Right cardiac atrium (tissue), 5 donors: ENCODE measurements at regions not wholly inside any gene's neighbourhood (a gene's known extent, or its start where the extent isn't known, plus 50 kb on each side); places are given as distances from the start of the nearest gene placed in this dataset.
"Not testable (repeated sequence)": the region's sequence is repeated elsewhere in the genome, so short reads cannot be mapped to it uniquely, and the experiment has no call there.

Experiments used
- ATAC-seq, 2 donors: fragments of 200-7000 bp; cut with Tn5 transposase; one replicate each; pipeline versions ENCODE4 v1.8.0 to v1.9.1; 2020; ENCODE audit warnings: moderate library complexity in 2 of 2, mild to moderate bottlenecking in 1 of 2
- DNase-seq, 3 donors: peaks; one replicate each; pipeline ENCODE4 v3.0.0-alpha.2; 2020
- H3K27ac ChIP-seq: one replicate; pipeline ENCODE4 v1.5.1; 2013; ENCODE audit warnings: mild to moderate bottlenecking, low read length, control low read depth, moderate library complexity
- H3K27me3 ChIP-seq: one replicate; pipeline ENCODE4 v1.6.1; 2013; ENCODE audit not compliant: control insufficient read depth, insufficient read depth
- H3K4me1 ChIP-seq: one replicate; pipeline ENCODE4 v1.6.1; 2013; ENCODE audit warnings: low read length; ENCODE audit not compliant: control insufficient read depth, insufficient read depth
- H3K4me3 ChIP-seq: one replicate; pipeline ENCODE4 v1.5.1; 2013; ENCODE audit warnings: low read length, control low read depth
- H3K9me3 ChIP-seq: one replicate; pipeline ENCODE4 v1.6.1; 2013; ENCODE audit warnings: low read length; ENCODE audit not compliant: control insufficient read depth
- WGBS: extraction: QIAGEN DNeasy Blood & Tissue Kit; methylation state at CpG from one replicate; pipeline ENCODE4 v1.1.7; 2013; 5-methylcytosine and 5-hydroxymethylcytosine counted together
- intact Hi-C, 4 donors: fragments of 100-400 bp; cut with DNase I; formaldehyde crosslinking; loops; one replicate each; pipeline versions ENCODE4 v1.11.0 to v1.14.0; 2022 to 2023
- donor health status: healthy with polysubstance abuse.
- donor health status: DM: no; HTN: yes; CAD: no.
- donor health status: DM: no; HTN: no; CAD: no.
- donor health status: DM: no; HTN: yes; CAD: no; lungs with severe emphysema.
- donor health status: DM: yes; HTN: yes; CAD: no.

DNA sequence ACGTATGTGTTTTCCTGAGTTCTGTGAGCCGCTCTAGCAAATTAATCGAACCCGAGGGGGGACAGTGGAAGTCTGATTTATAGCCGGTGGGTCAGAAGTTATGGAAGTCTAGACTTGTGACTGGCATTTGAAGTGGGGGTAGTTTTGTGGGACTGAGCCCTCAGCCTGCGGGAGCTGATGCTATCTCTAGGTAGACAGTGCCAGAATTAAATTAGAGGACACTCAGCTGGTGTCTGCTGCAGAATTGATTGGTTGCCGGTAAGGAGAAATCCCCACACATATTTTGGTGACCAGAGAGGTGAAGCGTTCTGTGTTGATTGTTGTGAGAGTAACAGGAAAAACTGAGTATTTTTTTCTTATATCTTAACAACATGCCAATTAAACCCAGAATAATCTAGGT lies 143.8 kb upstream of the ADCY1 start:
- Histone ChIP-seq H3K4me1 (no peaks in the 10 kb centered on the region), H3K27ac (no peak overlapping the region), H3K4me3 (no peak overlapping the region), H3K9me3 (no peaks in the 10 kb centered on the region), H3K27me3 (no peaks in the 10 kb centered on the region)
- WGBS, result 79% methylated on average over 8 of the region's 8 CpGs
- no peak for ATAC-seq
- intact Hi-C loops, result no loop called here
- no peak for DNase-seq

DNA sequence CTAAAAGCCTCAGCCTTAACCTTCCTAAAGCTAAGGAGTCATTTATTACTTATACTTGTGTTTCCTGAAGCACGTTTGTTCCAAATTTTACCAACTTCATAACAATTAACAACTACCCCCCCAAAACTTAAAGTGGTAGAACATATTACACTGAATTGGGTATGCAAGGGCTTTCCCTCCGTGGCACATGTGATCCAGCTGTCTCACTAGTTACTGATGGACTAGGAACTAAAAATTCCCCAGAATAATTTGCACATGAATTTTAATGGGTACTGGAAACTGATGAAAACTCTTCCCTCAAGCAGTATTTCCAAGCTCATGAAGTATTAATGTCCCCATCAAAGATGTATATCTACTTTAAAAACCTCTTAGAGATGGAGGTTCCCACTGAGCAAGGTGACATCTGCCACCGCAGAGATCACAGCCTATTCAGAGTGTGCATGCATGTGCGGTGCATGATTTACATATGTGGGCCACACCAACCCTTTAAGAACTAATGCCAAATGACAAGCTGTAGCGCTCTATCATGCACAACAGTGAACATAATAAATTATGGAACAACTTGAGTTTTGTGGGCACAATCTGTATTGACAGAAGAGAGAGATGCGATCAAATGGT lies 139.9 kb upstream of the ADCY1 start:
- 76% methylated on average over 6 of the region's 6 CpGs for WGBS
- H3K27ac ChIP-seq, result no peak overlapping the region
- no peak for DNase-seq
- no peaks in the 10 kb centered on the region for H3K27me3 ChIP-seq
- H3K9me3 ChIP-seq, result no peaks in the 10 kb centered on the region
- H3K4me1 ChIP-seq, result no peaks in the 10 kb centered on the region
- no peak overlapping the region for H3K4me3 ChIP-seq
- intact Hi-C loops, result no loop called here
- ATAC-seq, result no peak

DNA sequence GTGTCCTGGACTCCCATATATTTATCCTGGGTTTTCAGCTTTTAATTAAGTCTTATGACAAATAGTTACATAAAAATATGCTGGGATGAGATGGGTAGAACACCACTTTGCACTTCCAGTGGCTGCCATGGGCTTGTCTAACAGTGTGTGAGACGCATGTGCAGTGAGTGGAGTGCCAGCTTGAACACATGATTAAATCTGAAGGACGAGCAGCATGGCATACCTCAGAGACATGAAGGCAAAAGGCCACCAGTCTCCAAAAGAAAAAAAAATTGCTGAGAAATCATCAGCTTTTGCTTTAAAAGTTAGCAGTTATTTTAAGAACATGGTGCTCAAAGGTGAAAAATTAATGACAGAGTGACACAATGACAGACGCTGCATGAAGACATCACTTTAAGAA lies 139.0 kb upstream of the ADCY1 start:
- Histone ChIP-seq H3K4me3 (no peak overlapping the region), H3K4me1 (no peaks in the 10 kb centered on the region), H3K27me3 (no peaks in the 10 kb centered on the region), H3K27ac (no peak overlapping the region), H3K9me3 (no peaks in the 10 kb centered on the region)
- ATAC-seq (no peak), DNase-seq (no peak)
- WGBS, result 79% methylated on average over 3 of the region's 3 CpGs
- intact Hi-C loops, result no loop called here

DNA sequence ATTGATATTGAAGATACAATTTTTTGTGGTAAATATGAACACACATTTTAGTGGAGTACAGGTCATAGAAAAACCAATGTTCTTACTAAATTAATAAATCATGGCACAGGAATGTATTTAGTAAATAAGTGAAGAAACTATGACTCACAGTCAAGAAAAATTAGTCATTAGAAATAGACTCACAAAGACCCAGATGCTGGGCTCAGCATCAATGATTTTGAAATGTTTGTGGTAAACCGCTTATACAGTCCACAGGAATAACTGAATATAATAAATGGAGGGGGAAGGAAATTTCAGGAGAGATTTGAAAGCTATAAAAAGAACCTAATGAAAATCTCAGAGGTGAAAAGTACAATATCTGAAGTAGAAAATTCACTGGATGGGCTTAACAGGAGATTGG lies 138.3 kb upstream of the ADCY1 start:
- H3K4me1 ChIP-seq, result no peaks in the 10 kb centered on the region
- H3K4me3 ChIP-seq, result no peak overlapping the region
- intact Hi-C loops, result no loop called here
- H3K9me3 ChIP-seq, result no peaks in the 10 kb centered on the region
- no peaks in the 10 kb centered on the region for H3K27me3 ChIP-seq
- H3K27ac ChIP-seq, result no peak overlapping the region
- 92% methylated on average over 1 of the region's 1 CpG for WGBS
- no peak for DNase-seq
- ATAC-seq, result no peak

DNA sequence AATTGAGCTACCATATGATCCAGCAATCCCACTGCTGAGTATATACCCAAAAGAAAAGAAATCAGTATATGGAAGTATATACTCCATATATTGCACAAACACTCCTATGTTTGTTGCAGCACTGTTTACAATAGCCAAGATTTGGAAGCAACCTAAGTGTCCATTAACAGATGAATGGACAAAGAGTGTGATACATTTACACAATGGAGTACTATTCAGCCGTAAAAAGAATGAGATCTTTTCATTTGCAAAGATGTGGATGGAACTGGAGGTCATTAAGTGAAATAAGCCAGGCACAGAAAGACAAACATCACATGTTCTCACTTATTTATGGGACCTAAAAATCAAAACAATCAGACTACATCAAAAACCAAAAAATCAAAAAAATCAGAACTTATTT lies 133.4 kb upstream of the ADCY1 start:
- DNase-seq, ATAC-seq, H3K27ac ChIP-seq, H3K4me1 ChIP-seq, H3K4me3 ChIP-seq, intact Hi-C loops, H3K9me3 ChIP-seq, H3K27me3 ChIP-seq: not testable (repeated sequence)
- WGBS, result 88% methylated on average over 1 of the region's 1 CpG

DNA sequence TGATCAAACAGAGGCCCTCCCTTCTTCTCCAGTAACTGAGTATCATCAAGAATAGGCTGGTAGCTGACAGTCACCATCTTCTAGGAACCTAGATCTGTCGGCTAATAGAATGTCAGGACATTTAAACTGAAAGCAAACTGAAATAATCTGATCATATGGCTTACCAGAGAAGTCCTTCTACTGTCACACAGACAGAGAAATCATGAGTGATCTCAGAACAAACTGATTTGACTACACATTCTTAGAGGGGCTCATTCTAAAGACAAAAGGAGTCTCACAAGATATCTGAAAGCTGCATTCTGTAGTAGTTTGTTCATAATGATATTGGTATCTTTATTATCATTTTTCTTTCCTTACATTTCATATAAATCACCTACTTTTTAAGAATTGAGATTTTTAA lies 130.9 kb upstream of the ADCY1 start:
- ATAC-seq, result no peak
- WGBS, result 69% methylated on average over 1 of the region's 1 CpG
- Histone ChIP-seq H3K27ac (no peak overlapping the region), H3K4me1 (no peaks in the 10 kb centered on the region), H3K4me3 (no peak overlapping the region), H3K9me3 (no peaks in the 10 kb centered on the region), H3K27me3 (no peaks in the 10 kb centered on the region)
- intact Hi-C loops, result no loop called here
- no peak for DNase-seq

DNA sequence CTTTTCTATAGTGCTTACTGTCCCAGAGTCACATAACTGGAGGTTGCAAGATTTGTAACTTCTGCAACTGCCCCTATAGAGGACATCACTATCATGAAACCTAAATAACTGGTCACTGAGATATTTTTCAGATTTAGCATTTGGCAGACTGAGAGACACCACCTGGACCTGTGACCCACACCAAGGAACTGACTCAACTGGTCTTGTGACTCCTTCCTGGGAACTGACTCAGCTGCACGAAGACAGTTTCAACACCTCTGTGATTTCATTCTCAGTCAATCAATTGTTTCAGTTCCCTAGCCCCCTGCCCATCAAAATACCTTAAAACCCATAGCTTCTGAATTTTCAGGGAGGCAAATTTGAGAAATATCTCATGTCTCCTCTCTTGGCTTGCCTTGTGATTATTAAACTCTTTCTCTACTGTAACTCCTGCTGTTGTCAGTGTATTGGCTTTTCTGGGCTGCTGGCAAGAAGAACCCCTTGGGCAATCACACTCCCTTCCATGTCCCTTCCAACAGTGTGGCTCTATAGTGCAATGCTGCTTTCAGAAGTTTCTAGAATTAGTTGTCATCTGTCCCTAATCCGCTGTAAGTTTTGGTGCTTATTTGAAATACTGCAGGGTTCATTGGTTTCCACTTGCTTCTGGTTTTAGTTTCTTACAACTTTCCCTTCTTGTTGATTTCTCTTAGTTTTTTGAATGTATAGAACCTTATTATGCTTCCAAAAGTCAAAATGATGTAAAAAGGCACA lies 127.8 kb upstream of the ADCY1 start:
- Histone ChIP-seq H3K9me3 (no peaks in the 10 kb centered on the region), H3K4me1 (no peaks in the 10 kb centered on the region), H3K4me3 (no peak overlapping the region), H3K27me3 (no peaks in the 10 kb centered on the region), H3K27ac (no peak overlapping the region)
- intact Hi-C loops, result no loop called here
- WGBS, result 84% methylated on average over 2 of the region's 2 CpGs
- ATAC-seq (no peak), DNase-seq (no peak)

DNA sequence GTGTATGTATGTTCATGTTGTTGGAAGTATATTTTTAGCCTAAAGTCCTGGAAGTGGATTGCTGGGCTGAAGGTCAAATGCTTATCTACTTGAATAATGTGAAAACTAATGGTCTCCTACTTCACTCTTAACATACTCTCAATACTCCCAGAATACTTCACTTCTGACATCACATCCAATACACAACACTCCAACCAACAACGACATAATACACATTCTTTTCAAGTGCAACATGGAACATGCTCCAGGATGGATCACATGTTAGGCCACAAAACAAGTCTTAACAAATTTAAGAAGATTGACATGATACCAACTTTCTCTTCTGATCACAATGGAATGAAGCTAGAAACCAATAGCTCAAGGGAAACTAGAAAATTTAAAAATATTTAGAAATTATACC lies 126.9 kb upstream of the ADCY1 start:
- Histone ChIP-seq H3K4me3 (no peak overlapping the region), H3K27ac (no peak overlapping the region), H3K27me3 (no peaks in the 10 kb centered on the region), H3K4me1 (no peaks in the 10 kb centered on the region), H3K9me3 (no peaks in the 10 kb centered on the region)
- no peak for ATAC-seq
- WGBS, result 58% methylated on average over 1 of the region's 1 CpG
- no peak for DNase-seq
- intact Hi-C loops, result no loop called here

DNA sequence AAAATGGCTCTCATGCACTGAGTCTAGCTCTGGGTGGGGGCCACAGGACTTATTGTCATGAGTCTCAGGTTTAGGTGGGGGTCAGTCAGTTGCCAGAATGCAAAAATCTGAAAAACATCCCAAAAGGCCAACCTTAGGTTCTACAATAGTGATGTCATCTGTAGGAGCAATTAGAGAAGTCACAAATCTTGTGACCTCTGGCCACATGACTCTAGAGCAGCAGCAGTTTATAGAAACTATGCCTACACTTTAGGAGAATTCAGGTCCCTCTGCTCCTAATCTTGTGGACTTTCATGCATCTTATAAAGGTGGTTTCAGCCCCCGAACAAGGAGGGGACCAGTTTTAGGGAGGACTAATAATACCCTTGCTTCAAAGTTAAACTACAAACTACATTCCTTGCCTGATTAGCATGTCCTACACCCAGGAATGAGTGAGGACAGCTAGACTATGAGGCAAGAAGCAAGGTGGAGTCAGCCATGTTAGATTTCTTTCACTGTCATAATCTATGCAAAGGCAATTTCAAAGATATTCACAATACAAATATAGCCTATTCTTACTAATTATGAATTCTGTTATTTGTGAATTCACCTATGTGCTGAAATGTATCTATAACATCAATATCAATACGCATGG lies 123.5 kb upstream of the ADCY1 start:
- no peak overlapping the region for H3K27ac ChIP-seq
- intact Hi-C loops, result no loop called here
- H3K9me3 ChIP-seq, result no peaks in the 10 kb centered on the region
- ATAC-seq, result no peak
- H3K4me1 ChIP-seq, result no peaks in the 10 kb centered on the region
- no peak overlapping the region for H3K4me3 ChIP-seq
- WGBS, result 88% methylated on average over 2 of the region's 2 CpGs
- H3K27me3 ChIP-seq, result no peaks in the 10 kb centered on the region
- no peak for DNase-seq

DNA sequence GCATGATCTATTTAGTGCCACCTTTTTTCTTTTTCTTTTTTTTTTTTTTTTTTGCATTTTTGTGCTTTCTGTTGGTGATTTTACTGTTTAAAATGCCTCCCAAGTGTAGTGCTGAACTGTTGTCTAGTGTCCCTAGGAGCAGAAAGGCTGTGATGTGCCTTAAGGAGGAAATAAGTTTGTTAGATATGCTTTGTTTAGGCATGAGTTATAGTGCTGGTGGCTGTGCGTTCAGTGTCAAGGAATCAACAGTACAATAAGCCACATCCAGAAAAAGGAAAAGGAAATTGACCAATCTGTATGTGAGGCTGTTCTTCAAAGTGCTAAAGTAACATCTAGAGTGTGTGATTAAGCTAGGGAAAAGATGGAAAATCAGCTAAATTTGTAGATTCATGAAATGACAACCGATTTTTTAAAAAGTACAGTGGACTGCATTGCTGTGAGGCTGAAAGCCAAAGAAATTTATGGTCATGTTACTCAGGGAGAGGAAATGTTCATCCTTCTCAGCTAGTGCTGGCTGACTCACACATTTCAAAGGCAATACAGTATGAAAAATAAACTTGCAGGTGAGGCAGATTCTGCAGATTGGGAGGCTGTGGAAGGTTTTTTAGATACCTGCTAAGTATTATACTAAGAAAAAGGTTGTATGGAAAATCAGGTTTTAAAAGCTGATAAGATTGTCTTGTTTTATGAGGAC lies 122.7 kb upstream of the ADCY1 start:
- 55% methylated on average over 2 of the region's 2 CpGs for WGBS
- Histone ChIP-seq H3K27me3 (no peaks in the 10 kb centered on the region), H3K27ac (no peak overlapping the region), H3K9me3 (no peaks in the 10 kb centered on the region), H3K4me1 (no peaks in the 10 kb centered on the region), H3K4me3 (no peak overlapping the region)
- ATAC-seq (no peak), DNase-seq (no peak)
- intact Hi-C loops, result no loop called here

DNA sequence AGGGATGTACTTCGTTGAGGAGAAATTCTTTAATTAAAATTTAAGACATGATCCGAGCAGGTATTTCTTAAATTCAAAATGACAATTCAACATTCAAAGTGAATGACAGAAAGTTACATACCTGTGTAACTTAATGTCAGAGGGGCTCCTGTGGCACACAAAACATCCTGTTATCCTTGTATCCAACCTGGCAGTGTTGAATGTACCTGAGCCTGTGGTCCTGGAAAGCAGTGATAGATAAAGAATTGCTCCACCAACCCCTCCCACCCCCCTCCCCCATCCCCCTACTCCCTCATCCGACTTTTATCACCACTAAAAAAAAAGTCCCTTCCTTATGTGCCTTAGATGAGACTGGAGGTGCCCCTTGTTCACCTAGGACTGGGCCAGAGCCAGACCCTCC lies 119.4 kb upstream of the ADCY1 start:
- Histone ChIP-seq H3K27ac (no peak overlapping the region), H3K4me1 (no peaks in the 10 kb centered on the region), H3K27me3 (no peaks in the 10 kb centered on the region), H3K4me3 (no peak overlapping the region), H3K9me3 (no peaks in the 10 kb centered on the region)
- ATAC-seq, result no peak
- DNase-seq, result no peak
- intact Hi-C loops, result no loop called here
- 61% methylated on average over 3 of the region's 3 CpGs for WGBS
